ENCODE measurements at regions not wholly inside any gene's neighbourhood (a gene's known extent, or its start where the extent isn't known, plus 50 kb on each side); places are given as distances from the start of the nearest gene placed in this dataset.

- Histone ChIP-seq H2BK120ac (ENCODE audit: low read depth, low read length) (no peak overlapping the region), H4K8ac (ENCODE audit: low read length) (no peak overlapping the region), H2AK5ac (ENCODE audit: low read length, severe bottlenecking) (no peak overlapping the region), H3K4me1 (ENCODE audit: control insufficient read depth, insufficient read depth, low read depth, low read length) (no peaks in the 10 kb centered on the region), H2BK5ac (ENCODE audit: low read depth, low read length, poor library complexity, severe bottlenecking) (no peak overlapping the region), H3K27me3 (ENCODE audit: control insufficient read depth in 1 of 2, insufficient read depth in 1 of 2, low read length in 2 of 2) (no peaks in the 10 kb centered on the region), H3K27ac (ENCODE audit: low read length, poor library complexity, severe bottlenecking) (no peak overlapping the region), H3K9ac (ENCODE audit: low read length) (no peak overlapping the region), H3K18ac (ENCODE audit: low read depth in 1 of 2, low read length in 2 of 2) (no peak overlapping the region), H2BK15ac (ENCODE audit: low read depth, poor library complexity, severe bottlenecking) (no peak overlapping the region), H3K36me3 (ENCODE audit: control insufficient read depth in 1 of 2, insufficient read depth in 2 of 2, low read depth in 1 of 2, low read length in 2 of 2) (no peaks in the 10 kb centered on the region), H3K4ac (ENCODE audit: low read depth in 1 of 2, low read length in 2 of 2) (no peak overlapping the region), H3K23ac (ENCODE audit: low read length in 2 of 2) (no peak overlapping the region), H2BK12ac (ENCODE audit: low read length in 2 of 2) (no peak overlapping the region), H3K4me2 (ENCODE audit: low read length, poor library complexity, severe bottlenecking) (no peak overlapping the region), H3K9me3 (ENCODE audit: control insufficient read depth, low read length) (peaks cover 4% of the 10 kb centered on the region), H3K4me3 (ENCODE audit: insufficient read depth in 1 of 2, low read depth in 1 of 2, low read length in 2 of 2) (no peak overlapping the region), H4K91ac (ENCODE audit: low read length) (no peak overlapping the region), H3K79me1 (replicated peaks; ENCODE audit: low read length, poor library complexity, severe bottlenecking) (no peaks in the 10 kb centered on the region), H2AFZ (ENCODE audit: low read depth, low read length) (no peak overlapping the region), H3K14ac (ENCODE audit: low read length in 2 of 2) (no peak overlapping the region)
- WGBS = 76% methylated on average over 4 of the region's 5 CpGs
- DNase-seq = no peak
Measured at GRCh38 chr1:56258371-56258770, 321.0 kb downstream of the PLPP3 start.

- Histone ChIP-seq H3K14ac (ENCODE audit: low read length in 2 of 2) (no peak overlapping the region), H2BK5ac (ENCODE audit: low read depth, low read length, poor library complexity, severe bottlenecking) (no peak overlapping the region), H3K36me3 (ENCODE audit: control insufficient read depth in 1 of 2, insufficient read depth in 2 of 2, low read depth in 1 of 2, low read length in 2 of 2) (no peaks in the 10 kb centered on the region), H4K91ac (ENCODE audit: low read length) (no peak overlapping the region), H4K8ac (ENCODE audit: low read length) (no peak overlapping the region), H2AK5ac (ENCODE audit: low read length, severe bottlenecking) (no peak overlapping the region), H3K9me3 (ENCODE audit: control insufficient read depth, low read length) (peaks cover 4% of the 10 kb centered on the region), H3K79me1 (replicated peaks; ENCODE audit: low read length, poor library complexity, severe bottlenecking) (no peaks in the 10 kb centered on the region), H3K23ac (ENCODE audit: low read length in 2 of 2) (no peak overlapping the region), H2BK120ac (ENCODE audit: low read depth, low read length) (no peak overlapping the region), H3K4me3 (ENCODE audit: insufficient read depth in 1 of 2, low read depth in 1 of 2, low read length in 2 of 2) (no peak overlapping the region), H3K27ac (ENCODE audit: low read length, poor library complexity, severe bottlenecking) (no peak overlapping the region), H2BK12ac (ENCODE audit: low read length in 2 of 2) (no peak overlapping the region), H3K27me3 (ENCODE audit: control insufficient read depth in 1 of 2, insufficient read depth in 1 of 2, low read length in 2 of 2) (no peaks in the 10 kb centered on the region), H2BK15ac (ENCODE audit: low read depth, poor library complexity, severe bottlenecking) (no peak overlapping the region), H3K18ac (ENCODE audit: low read depth in 1 of 2, low read length in 2 of 2) (no peak overlapping the region), H3K9ac (ENCODE audit: low read length) (no peak overlapping the region), H3K4me2 (ENCODE audit: low read length, poor library complexity, severe bottlenecking) (no peak overlapping the region), H3K4me1 (ENCODE audit: control insufficient read depth, insufficient read depth, low read depth, low read length) (no peaks in the 10 kb centered on the region), H2AFZ (ENCODE audit: low read depth, low read length) (no peak overlapping the region), H3K4ac (ENCODE audit: low read depth in 1 of 2, low read length in 2 of 2) (no peak overlapping the region)
- WGBS = 92% methylated on average over 5 of the region's 5 CpGs
- DNase-seq = no peak
Measured at GRCh38 chr1:56257726-56258125, 321.6 kb downstream of the PLPP3 start.

DNA sequence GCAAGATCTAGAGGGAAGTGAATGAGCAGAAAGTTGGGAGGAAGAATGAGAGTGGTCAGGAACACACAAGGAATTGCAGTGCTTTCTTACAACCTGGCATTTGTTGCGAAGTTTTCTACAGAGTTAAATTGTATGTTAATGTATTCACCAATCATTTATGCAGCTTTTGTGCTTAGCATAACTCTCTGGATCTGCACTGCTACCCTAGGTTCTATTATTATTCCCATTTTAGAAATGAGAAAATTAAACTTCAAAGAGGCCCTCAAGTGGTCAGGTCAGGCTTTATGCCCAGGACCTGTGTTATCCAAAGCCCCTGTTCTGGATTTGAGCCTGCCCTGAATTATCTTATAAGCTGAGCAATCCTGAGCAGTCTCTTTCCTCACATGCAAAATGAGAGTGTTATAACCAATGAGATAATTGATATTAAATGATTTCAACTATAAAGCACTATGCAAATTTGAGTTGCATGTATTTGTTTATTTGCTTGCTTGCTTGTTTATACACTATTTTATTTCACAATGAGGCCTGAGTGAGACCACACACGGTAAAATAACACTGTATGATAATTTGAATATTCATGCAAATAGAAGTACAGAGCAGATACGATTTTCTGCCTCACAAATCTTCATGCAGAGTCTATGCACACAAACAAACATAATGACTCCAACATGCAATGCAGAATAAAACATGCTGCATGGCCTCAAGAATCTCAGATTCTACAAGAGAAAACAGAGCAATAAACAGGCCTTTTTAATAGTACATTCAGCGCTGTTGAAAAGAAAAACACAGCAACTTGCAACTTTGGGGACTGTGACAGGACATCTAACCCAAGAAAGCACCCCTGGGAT, 323.0 kb downstream of the PLPP3 start:
- Histone ChIP-seq H4K91ac (ENCODE audit: low read length) (no peak overlapping the region), H3K4me2 (ENCODE audit: low read length, poor library complexity, severe bottlenecking) (no peak overlapping the region), H3K27me3 (ENCODE audit: control insufficient read depth in 1 of 2, insufficient read depth in 1 of 2, low read length in 2 of 2) (no peaks in the 10 kb centered on the region), H2BK12ac (ENCODE audit: low read length in 2 of 2) (no peak overlapping the region), H3K4me1 (ENCODE audit: control insufficient read depth, insufficient read depth, low read depth, low read length) (no peaks in the 10 kb centered on the region), H4K8ac (ENCODE audit: low read length) (no peak overlapping the region), H3K36me3 (ENCODE audit: control insufficient read depth in 1 of 2, insufficient read depth in 2 of 2, low read depth in 1 of 2, low read length in 2 of 2) (no peaks in the 10 kb centered on the region), H2AK5ac (ENCODE audit: low read length, severe bottlenecking) (no peak overlapping the region), H3K18ac (ENCODE audit: low read depth in 1 of 2, low read length in 2 of 2) (no peak overlapping the region), H3K4me3 (ENCODE audit: insufficient read depth in 1 of 2, low read depth in 1 of 2, low read length in 2 of 2) (no peak overlapping the region), H3K27ac (ENCODE audit: low read length, poor library complexity, severe bottlenecking) (no peak overlapping the region), H2BK5ac (ENCODE audit: low read depth, low read length, poor library complexity, severe bottlenecking) (no peak overlapping the region), H3K79me1 (replicated peaks; ENCODE audit: low read length, poor library complexity, severe bottlenecking) (no peaks in the 10 kb centered on the region), H3K9ac (ENCODE audit: low read length) (peak overlapping the region; percentile 69), H3K9me3 (ENCODE audit: control insufficient read depth, low read length) (peaks cover 4% of the 10 kb centered on the region), H3K4ac (ENCODE audit: low read depth in 1 of 2, low read length in 2 of 2) (no peak overlapping the region), H3K23ac (ENCODE audit: low read length in 2 of 2) (no peak overlapping the region), H2BK15ac (ENCODE audit: low read depth, poor library complexity, severe bottlenecking) (no peak overlapping the region), H2BK120ac (ENCODE audit: low read depth, low read length) (no peak overlapping the region), H2AFZ (ENCODE audit: low read depth, low read length) (no peak overlapping the region), H3K14ac (ENCODE audit: low read length in 2 of 2) (no peak overlapping the region)
- WGBS = 64% methylated on average over 3 of the region's 4 CpGs
- DNase-seq = no peak

- 83% methylated on average over 5 of the region's 5 CpGs for WGBS
- no peak overlapping the region for H2BK15ac ChIP-seq (ENCODE audit: low read depth, poor library complexity, severe bottlenecking)
- no peak overlapping the region for H2BK5ac ChIP-seq (ENCODE audit: low read depth, low read length, poor library complexity, severe bottlenecking)
- H3K9me3 ChIP-seq (ENCODE audit: control insufficient read depth, low read length) = peaks cover 4% of the 10 kb centered on the region
- H2AK5ac ChIP-seq (ENCODE audit: low read length, severe bottlenecking) = no peak overlapping the region
- no peak overlapping the region for H4K91ac ChIP-seq (ENCODE audit: low read length)
- peak; percentile 12 for DNase-seq
- no peak overlapping the region for H3K4ac ChIP-seq (ENCODE audit: low read depth in 1 of 2, low read length in 2 of 2)
- no peaks in the 10 kb centered on the region for H3K4me1 ChIP-seq (ENCODE audit: control insufficient read depth, insufficient read depth, low read depth, low read length)
- H3K36me3 ChIP-seq (ENCODE audit: control insufficient read depth in 1 of 2, insufficient read depth in 2 of 2, low read depth in 1 of 2, low read length in 2 of 2) = no peaks in the 10 kb centered on the region
- no peak overlapping the region for H3K27ac ChIP-seq (ENCODE audit: low read length, poor library complexity, severe bottlenecking)
- H3K9ac ChIP-seq (ENCODE audit: low read length) = peak overlapping the region; percentile 69
- H3K4me3 ChIP-seq (ENCODE audit: insufficient read depth in 1 of 2, low read depth in 1 of 2, low read length in 2 of 2) = no peak overlapping the region
- H3K14ac ChIP-seq (ENCODE audit: low read length in 2 of 2) = no peak overlapping the region
- no peak overlapping the region for H3K4me2 ChIP-seq (ENCODE audit: low read length, poor library complexity, severe bottlenecking)
- no peaks in the 10 kb centered on the region for H3K79me1 ChIP-seq (replicated peaks; ENCODE audit: low read length, poor library complexity, severe bottlenecking)
- no peak overlapping the region for H4K8ac ChIP-seq (ENCODE audit: low read length)
- H2BK12ac ChIP-seq (ENCODE audit: low read length in 2 of 2) = no peak overlapping the region
- H2BK120ac ChIP-seq (ENCODE audit: low read depth, low read length) = no peak overlapping the region
- no peak overlapping the region for H2AFZ ChIP-seq (ENCODE audit: low read depth, low read length)
- H3K23ac ChIP-seq (ENCODE audit: low read length in 2 of 2) = no peak overlapping the region
- no peaks in the 10 kb centered on the region for H3K27me3 ChIP-seq (ENCODE audit: control insufficient read depth in 1 of 2, insufficient read depth in 1 of 2, low read length in 2 of 2)
- H3K18ac ChIP-seq (ENCODE audit: low read depth in 1 of 2, low read length in 2 of 2) = no peak overlapping the region
Measured at GRCh38 chr1:56255516-56256152, 323.7 kb downstream of the PLPP3 start.
